ENCODE measurements at regions not wholly inside any gene's neighbourhood (a gene's known extent, or its start where the extent isn't known, plus 50 kb on each side); places are given as distances from the start of the nearest gene placed in this dataset.

GRCh38 chr4:1538941-1539772, 132.9 kb upstream of the NKX1-1 start:
- H3K27me3 ChIP-seq: peaks cover 4% of the 10 kb centered on the region
- H3K9me3 ChIP-seq (replicated peaks in 1 of 3): no peaks in the 10 kb centered on the region
- WGBS, 4 donors: 84 to 93% (median 86%) methylated on average over 14 to 23 of the region's 23 CpGs
- TF ChIP-seq POLR2A (IDR thresholded peaks at IDR 0.05): no peak
- no peak for TF ChIP-seq CTCF (IDR thresholded peaks at IDR 0.05)
- H3K36me3 ChIP-seq (replicated peaks in 1 of 2): no peaks in the 10 kb centered on the region
- no peak overlapping the region for H3K4me3 ChIP-seq
- intact Hi-C loops (cut with DNase I): no loop called here
- no peak for DNase-seq
- H3K27ac ChIP-seq: no peak overlapping the region
- H3K4me1 ChIP-seq (replicated peaks in 1 of 2): no peaks in the 10 kb centered on the region

- DNase-seq: no peak
- 46 to 56% (median 53%) methylated on average over 9 of the region's 9 CpGs; no CpG with 5 or more reads in 1 of the 4 donors for WGBS, 4 donors
- H3K27ac ChIP-seq: no peak overlapping the region
- TF ChIP-seq POLR2A (IDR thresholded peaks at IDR 0.05): no peak
- no peak for TF ChIP-seq CTCF (IDR thresholded peaks at IDR 0.05)
- peaks cover 10% of the 10 kb centered on the region for H3K27me3 ChIP-seq
- no peaks in the 10 kb centered on the region for H3K36me3 ChIP-seq (replicated peaks in 1 of 2)
- no peaks in the 10 kb centered on the region for H3K4me1 ChIP-seq (replicated peaks in 1 of 2)
- no peak overlapping the region for H3K4me3 ChIP-seq
- no peaks in the 10 kb centered on the region for H3K9me3 ChIP-seq (replicated peaks in 1 of 3)
- intact Hi-C loops (cut with DNase I): no loop called here
These were observed 131.8 kb upstream of the NKX1-1 start for GRCh38 chr4:1538096-1538410.

GRCh38 chr4:1537410-1538095, 131.3 kb upstream of the NKX1-1 start:
- H3K9me3 ChIP-seq (replicated peaks in 1 of 3): no peaks in the 10 kb centered on the region
- TF ChIP-seq POLR2A (IDR thresholded peaks at IDR 0.05) (no peak), CTCF (IDR thresholded peaks at IDR 0.05) (no peak)
- H3K4me3 ChIP-seq: no peak overlapping the region
- no peak for DNase-seq
- no peaks in the 10 kb centered on the region for H3K4me1 ChIP-seq (replicated peaks in 1 of 2)
- no peak overlapping the region for H3K27ac ChIP-seq
- H3K36me3 ChIP-seq (replicated peaks in 1 of 2): no peaks in the 10 kb centered on the region
- WGBS, 4 donors: 67 to 86% (median 82%) methylated on average over 1 to 11 of the region's 11 CpGs
- H3K27me3 ChIP-seq: peaks cover 15% of the 10 kb centered on the region
- intact Hi-C loops (cut with DNase I): no loop called here

GRCh38 chr4:1536579-1537409, 130.6 kb upstream of the NKX1-1 start:
- intact Hi-C loops (cut with DNase I): no loop called here
- Histone ChIP-seq H3K9me3 (replicated peaks in 1 of 3) (no peaks in the 10 kb centered on the region), H3K27me3 (peaks cover 23% of the 10 kb centered on the region), H3K4me3 (no peak overlapping the region), H3K4me1 (replicated peaks in 1 of 2) (no peaks in the 10 kb centered on the region), H3K27ac (no peak overlapping the region), H3K36me3 (replicated peaks in 1 of 2) (no peaks in the 10 kb centered on the region)
- WGBS, 4 donors: 80 to 92% (median 87%) methylated on average over 33 to 42 of the region's 42 CpGs
- no peak for TF ChIP-seq CTCF (IDR thresholded peaks at IDR 0.05)
- no peak for TF ChIP-seq POLR2A (IDR thresholded peaks at IDR 0.05)
- DNase-seq: no peak
